ENCODE measurements at regions not wholly inside any gene's neighbourhood (a gene's known extent, or its start where the extent isn't known, plus 50 kb on each side); places are given as distances from the start of the nearest gene placed in this dataset.

GRCh38 chr4:11685481-11685880, 256.8 kb upstream of the HS3ST1 start (continued):
- TF ChIP-seq JUND (IDR thresholded peaks at IDR 0.05; ENCODE audit: low read length) (no peak), CHD1 (IDR thresholded peaks at IDR 0.05; ENCODE audit: low read depth, low read length) (no peak), SUZ12 (IDR thresholded peaks at IDR 0.05; ENCODE audit: low read length) (no peak), HDAC2 (IDR thresholded peaks at IDR 0.05; ENCODE audit: borderline replicate concordance in 1 of 2, low read depth in 2 of 2, low read length in 2 of 2) (no peak)
